Nephron progenitor cell (in vitro differentiated cells): ENCODE measurements at regions not wholly inside any gene's neighbourhood (a gene's known extent, or its start where the extent isn't known, plus 50 kb on each side); places are given as distances from the start of the nearest gene placed in this dataset.

Experiments used
- DNase-seq: peaks from one replicate; pipeline ENCODE4 v3.0.0; 2021
- H3K27ac Mint-ChIP-seq: 2 replicates; pipeline ENCODE4 v1.8.0; 2021; ENCODE audit warnings: mild to moderate bottlenecking, moderate library complexity, mixed read lengths
- H3K27me3 Mint-ChIP-seq: 2 replicates; pipeline ENCODE4 v1.8.0; 2021; ENCODE audit warnings: mild to moderate bottlenecking, low read depth, mixed read lengths; ENCODE audit not compliant: poor library complexity
- H3K36me3 Mint-ChIP-seq: 2 replicates; pipeline ENCODE4 v1.8.0; 2021; ENCODE audit warnings: low read depth, mixed read lengths
- H3K4me1 Mint-ChIP-seq: 2 replicates; pipeline ENCODE4 v1.8.0; 2021; ENCODE audit warnings: mixed read lengths
- H3K4me3 Mint-ChIP-seq: 2 replicates; pipeline ENCODE4 v1.8.0; 2021; ENCODE audit warnings: mild to moderate bottlenecking, moderate library complexity, mixed read lengths
- H3K9me3 Mint-ChIP-seq: 2 replicates; pipeline ENCODE4 v1.8.0; 2021; ENCODE audit warnings: mild to moderate bottlenecking, moderate library complexity, mixed read lengths
- CTCF ChIP-seq: fragments of 200-600 bp; sonication (generic); IDR thresholded peaks from 2 replicates; pipeline ENCODE4 v1.5.0; 2021; ENCODE audit warnings: antibody characterized with exemption

- peaks cover 30% of the 10 kb centered on the region for H3K27me3 Mint-ChIP-seq
- H3K27ac Mint-ChIP-seq: no peak overlapping the region
- H3K36me3 Mint-ChIP-seq: no peaks in the 10 kb centered on the region
- TF ChIP-seq CTCF: no peak
- peaks cover 32% of the 10 kb centered on the region for H3K4me1 Mint-ChIP-seq
- no peak for DNase-seq
- H3K9me3 Mint-ChIP-seq: no peaks in the 10 kb centered on the region
- no peak overlapping the region for H3K4me3 Mint-ChIP-seq
Measured at GRCh38 chr15:79172801-79173460, 82.4 kb upstream of the RASGRF1 start.

GRCh38 chr15:79172032-79172481, 81.5 kb upstream of the RASGRF1 start:
- Mint-ChIP-seq H3K9me3 (no peaks in the 10 kb centered on the region), H3K4me1 (peaks cover 32% of the 10 kb centered on the region), H3K4me3 (no peak overlapping the region), H3K27me3 (peaks cover 30% of the 10 kb centered on the region), H3K27ac (no peak overlapping the region), H3K36me3 (no peaks in the 10 kb centered on the region)
- peak; percentile 25 for TF ChIP-seq CTCF
- no peak for DNase-seq

- no peaks in the 10 kb centered on the region for H3K36me3 Mint-ChIP-seq
- DNase-seq: no peak
- H3K4me3 Mint-ChIP-seq: no peak overlapping the region
- H3K4me1 Mint-ChIP-seq: peaks cover 32% of the 10 kb centered on the region
- peaks cover 25% of the 10 kb centered on the region for H3K27me3 Mint-ChIP-seq
- H3K27ac Mint-ChIP-seq: no peak overlapping the region
- no peaks in the 10 kb centered on the region for H3K9me3 Mint-ChIP-seq
- TF ChIP-seq CTCF: no peak
Measured at GRCh38 chr15:79171320-79172031, 80.9 kb upstream of the RASGRF1 start.

- Mint-ChIP-seq H3K4me3 (no peak overlapping the region), H3K27me3 (peaks cover 26% of the 10 kb centered on the region)
- DNase-seq: no peak
Measured at GRCh38 chr15:79170256-79170664, 79.7 kb upstream of the RASGRF1 start.

GRCh38 chr15:79169526-79170133, 79.0 kb upstream of the RASGRF1 start:
- no peak overlapping the region for H3K4me3 Mint-ChIP-seq
- H3K4me1 Mint-ChIP-seq: peaks cover 32% of the 10 kb centered on the region
- no peaks in the 10 kb centered on the region for H3K36me3 Mint-ChIP-seq
- no peak for DNase-seq
- H3K27ac Mint-ChIP-seq: no peak overlapping the region
- H3K27me3 Mint-ChIP-seq: peaks cover 32% of the 10 kb centered on the region
- H3K9me3 Mint-ChIP-seq: no peaks in the 10 kb centered on the region
- TF ChIP-seq CTCF: no peak

More at GRCh38 chr15:79170256-79170664, 79.7 kb upstream of the RASGRF1 start:
- TF ChIP-seq CTCF: no peak
- Mint-ChIP-seq H3K9me3 (no peaks in the 10 kb centered on the region), H3K4me1 (peaks cover 32% of the 10 kb centered on the region), H3K36me3 (no peaks in the 10 kb centered on the region), H3K27ac (no peak overlapping the region)
